ENCODE measurements at regions not wholly inside any gene's neighbourhood (a gene's known extent, or its start where the extent isn't known, plus 50 kb on each side); places are given as distances from the start of the nearest gene placed in this dataset.

DNA sequence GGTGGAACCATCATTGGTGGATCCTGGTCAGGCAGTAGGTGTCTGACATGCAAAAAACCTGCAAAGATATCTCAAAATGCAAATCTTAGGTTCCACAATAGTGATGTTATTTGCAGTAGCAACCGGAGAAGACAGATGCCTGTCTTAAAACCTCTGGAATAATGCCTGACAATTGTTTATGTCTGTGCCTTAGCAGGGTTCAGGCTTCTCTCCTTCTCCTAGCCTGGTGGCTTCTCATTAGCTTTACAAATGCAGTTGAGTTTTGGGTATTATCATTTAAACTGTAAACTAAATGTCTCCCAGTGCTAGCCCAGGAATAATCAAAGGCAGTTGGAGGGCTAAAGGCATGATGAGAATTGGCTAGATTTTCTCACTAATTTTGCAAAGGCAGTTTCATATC, 146.3 kb upstream of the NRG3 start:
- TF ChIP-seq TCF7L2 (IDR thresholded peaks at IDR 0.05; ENCODE audit: low read depth, low read length) = no peak
- TF ChIP-seq, protein P1, sequence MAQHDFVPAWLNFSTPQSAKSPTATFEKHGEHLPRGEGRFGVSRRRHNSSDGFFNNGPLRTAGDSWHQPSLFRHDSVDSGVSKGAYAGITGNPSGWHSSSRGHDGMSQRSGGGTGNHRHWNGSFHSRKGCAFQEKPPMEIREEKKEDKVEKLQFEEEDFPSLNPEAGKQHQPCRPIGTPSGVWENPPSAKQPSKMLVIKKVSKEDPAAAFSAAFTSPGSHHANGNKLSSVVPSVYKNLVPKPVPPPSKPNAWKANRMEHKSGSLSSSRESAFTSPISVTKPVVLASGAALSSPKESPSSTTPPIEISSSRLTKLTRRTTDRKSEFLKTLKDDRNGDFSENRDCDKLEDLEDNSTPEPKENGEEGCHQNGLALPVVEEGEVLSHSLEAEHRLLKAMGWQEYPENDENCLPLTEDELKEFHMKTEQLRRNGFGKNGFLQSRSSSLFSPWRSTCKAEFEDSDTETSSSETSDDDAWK (CRISPR knock-in tag; IDR thresholded peaks at IDR 0.05) = no peak
- no peak for TF ChIP-seq TARDBP (CRISPR knock-in tag; IDR thresholded peaks at IDR 0.05)
- TF ChIP-seq, protein P2, sequence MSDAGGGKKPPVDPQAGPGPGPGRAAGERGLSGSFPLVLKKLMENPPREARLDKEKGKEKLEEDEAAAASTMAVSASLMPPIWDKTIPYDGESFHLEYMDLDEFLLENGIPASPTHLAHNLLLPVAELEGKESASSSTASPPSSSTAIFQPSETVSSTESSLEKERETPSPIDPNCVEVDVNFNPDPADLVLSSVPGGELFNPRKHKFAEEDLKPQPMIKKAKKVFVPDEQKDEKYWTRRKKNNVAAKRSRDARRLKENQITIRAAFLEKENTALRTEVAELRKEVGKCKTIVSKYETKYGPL (CRISPR knock-in tag; IDR thresholded peaks at IDR 0.05) = no peak
- no peak for TF ChIP-seq POLR2A (IDR thresholded peaks at IDR 0.05; ENCODE audit: insufficient read depth in 1 of 2, low read depth in 2 of 2, low read length in 2 of 2)
- TF ChIP-seq SIN3A (IDR thresholded peaks at IDR 0.05; ENCODE audit: borderline replicate concordance, low read depth, low read length) = no peak
- no peak for TF ChIP-seq ZNF792 (CRISPR knock-in tag; IDR thresholded peaks at IDR 0.05)
- no peak for TF ChIP-seq YEATS2 (CRISPR knock-in tag; IDR thresholded peaks at IDR 0.05; ENCODE audit: borderline replicate concordance)

Measured in HepG2 (cell line).